GM23338 (cell line): ENCODE measurements at regions not wholly inside any gene's neighbourhood (a gene's known extent, or its start where the extent isn't known, plus 50 kb on each side); places are given as distances from the start of the nearest gene placed in this dataset.

Source experiments
- CREB1 ChIP-seq: fragments of 250-450 bp; sonication (Bioruptor Pico); IDR thresholded peaks from 2 replicates; pipeline ENCODE4 v1.5.0; 2020; ENCODE audit warnings: low read depth, mild to moderate bottlenecking, moderate library complexity
- EZH2 ChIP-seq: fragments of 200-600 bp; sonication (generic); IDR thresholded peaks from one replicate; pipeline ENCODE4 v1.8.0; 2017; ENCODE audit warnings: antibody characterized with exemption, mild to moderate bottlenecking, low read depth; ENCODE audit not compliant: unreplicated experiment
- EZH2phosphoT487 ChIP-seq: fragments of 200-600 bp; sonication (generic); IDR thresholded peaks from one replicate; pipeline ENCODE4 v1.8.1; 2018; ENCODE audit warnings: antibody characterized with exemption; ENCODE audit not compliant: unreplicated experiment
- JUNB ChIP-seq: IDR thresholded peaks from one replicate; pipeline ENCODE4 v1.6.1; 2016; ENCODE audit warnings: antibody characterized with exemption; ENCODE audit not compliant: unreplicated experiment
- POLR2AphosphoS5 ChIP-seq: IDR thresholded peaks from 2 replicates; pipeline ENCODE4 v1.6.1; 2016; ENCODE audit warnings: antibody characterized with exemption, low read depth
- STAT1 ChIP-seq: IDR thresholded peaks from one replicate; pipeline ENCODE4 v1.6.1; 2016; ENCODE audit warnings: antibody characterized with exemption; ENCODE audit not compliant: unreplicated experiment
- ZNF114 ChIP-seq: fragments of 250-450 bp; sonication (Bioruptor Pico); IDR thresholded peaks from 2 replicates; pipeline ENCODE4 v1.5.0; 2020; ENCODE audit warnings: mild to moderate bottlenecking, moderate library complexity
- ZNF331 ChIP-seq: fragments of 250-450 bp; sonication (Bioruptor Pico); IDR thresholded peaks from 2 replicates; pipeline ENCODE4 v1.5.0; 2020; ENCODE audit warnings: low read depth, mild to moderate bottlenecking, moderate library complexity
- TF ChIP-seq, protein P1 (sequence below), 2 experiments: fragments of 200-600 bp in 1 of 2; sonication (generic) in 1 of 2; conservative IDR thresholded peaks; 2 replicates each; pipeline versions ENCODE4 v1.5.1 to v1.6.1; 2016 to 2017; ENCODE audit warnings: antibody characterized with exemption in 2 of 2, low read depth in 2 of 2, mild to moderate bottlenecking in 2 of 2, moderate library complexity in 1 of 2
- TF ChIP-seq, protein P2 (sequence below): IDR thresholded peaks from one replicate; pipeline ENCODE4 v1.6.1; 2018; ENCODE audit warnings: antibody characterized with exemption; ENCODE audit not compliant: unreplicated experiment
- TF ChIP-seq, protein P3 (sequence below): IDR thresholded peaks from 2 replicates; pipeline ENCODE4 v1.6.1; 2016; ENCODE audit warnings: antibody characterized with exemption

DNA sequence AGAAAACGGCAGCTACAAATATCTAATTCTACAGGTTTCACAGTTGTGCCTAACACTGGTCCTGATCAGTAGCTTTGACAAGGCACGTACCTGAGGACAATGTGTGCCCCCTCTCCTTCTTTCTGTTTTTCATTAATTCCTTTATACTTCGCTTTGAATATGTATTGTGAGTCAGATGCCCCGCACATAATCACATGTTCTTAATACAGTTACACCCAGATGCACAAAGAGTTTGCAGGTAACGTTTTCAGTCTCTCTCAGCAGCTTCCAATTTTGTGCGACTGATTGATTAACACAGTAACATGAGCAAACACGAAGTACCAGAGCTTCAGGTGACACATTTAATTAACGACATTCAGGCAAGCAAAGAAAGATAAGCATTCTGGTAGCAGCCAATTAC, 209.8 kb upstream of the ZPLD1 start:
- TF ChIP-seq, protein P1, sequence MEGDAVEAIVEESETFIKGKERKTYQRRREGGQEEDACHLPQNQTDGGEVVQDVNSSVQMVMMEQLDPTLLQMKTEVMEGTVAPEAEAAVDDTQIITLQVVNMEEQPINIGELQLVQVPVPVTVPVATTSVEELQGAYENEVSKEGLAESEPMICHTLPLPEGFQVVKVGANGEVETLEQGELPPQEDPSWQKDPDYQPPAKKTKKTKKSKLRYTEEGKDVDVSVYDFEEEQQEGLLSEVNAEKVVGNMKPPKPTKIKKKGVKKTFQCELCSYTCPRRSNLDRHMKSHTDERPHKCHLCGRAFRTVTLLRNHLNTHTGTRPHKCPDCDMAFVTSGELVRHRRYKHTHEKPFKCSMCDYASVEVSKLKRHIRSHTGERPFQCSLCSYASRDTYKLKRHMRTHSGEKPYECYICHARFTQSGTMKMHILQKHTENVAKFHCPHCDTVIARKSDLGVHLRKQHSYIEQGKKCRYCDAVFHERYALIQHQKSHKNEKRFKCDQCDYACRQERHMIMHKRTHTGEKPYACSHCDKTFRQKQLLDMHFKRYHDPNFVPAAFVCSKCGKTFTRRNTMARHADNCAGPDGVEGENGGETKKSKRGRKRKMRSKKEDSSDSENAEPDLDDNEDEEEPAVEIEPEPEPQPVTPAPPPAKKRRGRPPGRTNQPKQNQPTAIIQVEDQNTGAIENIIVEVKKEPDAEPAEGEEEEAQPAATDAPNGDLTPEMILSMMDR (conservative IDR thresholded peaks at IDR 0.05; ENCODE audit: low read depth in 2 of 2), result no peak
- TF ChIP-seq, protein P2, sequence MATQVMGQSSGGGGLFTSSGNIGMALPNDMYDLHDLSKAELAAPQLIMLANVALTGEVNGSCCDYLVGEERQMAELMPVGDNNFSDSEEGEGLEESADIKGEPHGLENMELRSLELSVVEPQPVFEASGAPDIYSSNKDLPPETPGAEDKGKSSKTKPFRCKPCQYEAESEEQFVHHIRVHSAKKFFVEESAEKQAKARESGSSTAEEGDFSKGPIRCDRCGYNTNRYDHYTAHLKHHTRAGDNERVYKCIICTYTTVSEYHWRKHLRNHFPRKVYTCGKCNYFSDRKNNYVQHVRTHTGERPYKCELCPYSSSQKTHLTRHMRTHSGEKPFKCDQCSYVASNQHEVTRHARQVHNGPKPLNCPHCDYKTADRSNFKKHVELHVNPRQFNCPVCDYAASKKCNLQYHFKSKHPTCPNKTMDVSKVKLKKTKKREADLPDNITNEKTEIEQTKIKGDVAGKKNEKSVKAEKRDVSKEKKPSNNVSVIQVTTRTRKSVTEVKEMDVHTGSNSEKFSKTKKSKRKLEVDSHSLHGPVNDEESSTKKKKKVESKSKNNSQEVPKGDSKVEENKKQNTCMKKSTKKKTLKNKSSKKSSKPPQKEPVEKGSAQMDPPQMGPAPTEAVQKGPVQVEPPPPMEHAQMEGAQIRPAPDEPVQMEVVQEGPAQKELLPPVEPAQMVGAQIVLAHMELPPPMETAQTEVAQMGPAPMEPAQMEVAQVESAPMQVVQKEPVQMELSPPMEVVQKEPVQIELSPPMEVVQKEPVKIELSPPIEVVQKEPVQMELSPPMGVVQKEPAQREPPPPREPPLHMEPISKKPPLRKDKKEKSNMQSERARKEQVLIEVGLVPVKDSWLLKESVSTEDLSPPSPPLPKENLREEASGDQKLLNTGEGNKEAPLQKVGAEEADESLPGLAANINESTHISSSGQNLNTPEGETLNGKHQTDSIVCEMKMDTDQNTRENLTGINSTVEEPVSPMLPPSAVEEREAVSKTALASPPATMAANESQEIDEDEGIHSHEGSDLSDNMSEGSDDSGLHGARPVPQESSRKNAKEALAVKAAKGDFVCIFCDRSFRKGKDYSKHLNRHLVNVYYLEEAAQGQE, result no peak
- TF ChIP-seq POLR2AphosphoS5 (no peak), EZH2 (no peak), EZH2phosphoT487 (no peak), CREB1 (CRISPR knock-in tag) (no peak), ZNF331 (CRISPR knock-in tag) (no peak), ZNF114 (no peak), JUNB (no peak), STAT1 (no peak)
- TF ChIP-seq, protein P3, sequence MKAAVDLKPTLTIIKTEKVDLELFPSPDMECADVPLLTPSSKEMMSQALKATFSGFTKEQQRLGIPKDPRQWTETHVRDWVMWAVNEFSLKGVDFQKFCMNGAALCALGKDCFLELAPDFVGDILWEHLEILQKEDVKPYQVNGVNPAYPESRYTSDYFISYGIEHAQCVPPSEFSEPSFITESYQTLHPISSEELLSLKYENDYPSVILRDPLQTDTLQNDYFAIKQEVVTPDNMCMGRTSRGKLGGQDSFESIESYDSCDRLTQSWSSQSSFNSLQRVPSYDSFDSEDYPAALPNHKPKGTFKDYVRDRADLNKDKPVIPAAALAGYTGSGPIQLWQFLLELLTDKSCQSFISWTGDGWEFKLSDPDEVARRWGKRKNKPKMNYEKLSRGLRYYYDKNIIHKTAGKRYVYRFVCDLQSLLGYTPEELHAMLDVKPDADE, result no peak
